ENCODE measurements at regions not wholly inside any gene's neighbourhood (a gene's known extent, or its start where the extent isn't known, plus 50 kb on each side); places are given as distances from the start of the nearest gene placed in this dataset.

DNA sequence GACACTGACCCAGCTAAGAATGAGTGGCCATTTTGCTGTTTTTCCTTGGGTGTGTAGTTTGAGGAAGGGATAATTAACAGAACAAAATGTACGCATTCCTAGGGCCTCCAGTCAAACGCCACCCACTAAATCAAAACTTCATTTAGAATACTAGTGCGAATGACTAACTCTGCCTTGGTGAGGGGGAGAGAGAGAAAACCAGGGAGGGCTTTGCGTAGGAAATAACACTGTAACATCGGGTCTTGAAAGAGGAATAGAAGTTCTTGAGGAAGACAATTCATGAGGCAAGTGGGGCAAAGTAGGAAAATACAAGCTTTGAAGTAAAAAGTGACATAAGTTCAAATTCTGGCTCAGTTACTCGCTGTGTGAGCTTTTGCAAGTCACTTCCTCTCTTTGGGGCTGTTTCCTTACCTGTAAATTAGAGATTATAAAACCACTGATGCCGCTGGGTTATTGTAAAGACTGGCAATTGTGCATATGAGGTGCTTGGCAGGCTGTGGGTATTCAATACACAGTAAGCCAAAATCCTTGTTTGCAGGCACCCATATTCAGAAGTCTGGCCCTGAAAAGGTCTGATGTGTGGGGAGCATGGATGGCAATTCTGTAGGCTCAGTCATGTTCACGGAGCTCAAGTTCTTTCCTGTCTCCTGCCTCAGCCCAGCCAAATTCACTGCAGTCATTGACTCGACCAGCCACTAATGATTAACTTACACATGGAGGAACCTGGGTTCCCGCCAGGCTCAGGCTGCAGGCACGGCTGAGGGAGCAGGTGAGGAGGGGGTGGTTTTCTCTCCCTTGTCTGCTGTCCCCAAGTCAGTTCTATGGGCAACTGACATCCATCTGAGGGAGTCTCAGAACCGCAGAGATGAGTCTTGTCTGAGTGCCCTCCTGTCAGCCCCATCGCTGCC, 140.3 kb upstream of the CSF3R start:
- ChIA-PET CTCF (ENCODE audit: partially characterized antibody) (interaction anchor here (1.0 to 25.9 kb wide), 5 partner anchors 12 to 105 kb away, joined by 3 to 303 read pairs (median 5); no protein-coding TSS in a partner anchor), POLR2A (ENCODE audit: partially characterized antibody) (interaction anchor here (1.4 kb wide), 1 partner anchor 16 kb away, joined by 4 read pairs; no protein-coding TSS in a partner anchor)
- DNase-seq (ENCODE audit: low read depth in 1 of 2, low spot score in 2 of 2) (no peak), FAIRE-seq (no peak)
- Histone ChIP-seq H3K4ac (replicated peaks; ENCODE audit: insufficient read length, low read depth, low read length) (no peak overlapping the region), H2BK15ac (ENCODE audit: low read length) (0 out of 2 replicates have a peak overlapping the region, but pooled peaks have one; percentile 5), H3K18ac (ENCODE audit: extremely low read depth, low read length) (no peak overlapping the region), H4K5ac (ENCODE audit: insufficient read length, low read depth, low read length) (no peak overlapping the region), H3K9ac (replicated peaks in 1 of 4; ENCODE audit: extremely low read depth in 1 of 4, low read depth in 3 of 4, low read length in 3 of 4) (no peak overlapping the region), H2AFZ (ENCODE audit: low read length) (no peak overlapping the region), H2BK20ac (ENCODE audit: low read length) (no peak overlapping the region), H3K27me3 (replicated peaks in 1 of 4; ENCODE audit: control insufficient read depth in 3 of 4, extremely low read depth in 1 of 4, insufficient read depth in 3 of 4, low read length in 3 of 4) (0 out of 7 replicates have a peak, but pooled peaks cover 0 to 2% (median 0%) of the 10 kb centered on the region in 4 experiments), H4K20me1 (replicated peaks in 1 of 2; ENCODE audit: control insufficient read depth in 1 of 2, insufficient read depth in 2 of 2, low read length in 2 of 2) (no peaks in the 10 kb centered on the region), H3K79me1 (ENCODE audit: low read depth, low read length) (no peaks in the 10 kb centered on the region), H2BK5ac (ENCODE audit: low read depth, low read length) (no peak overlapping the region), H3K23me2 (ENCODE audit: low read depth, low read length) (no peaks in the 10 kb centered on the region; the same call in 1 of the 2 replicates), H3K56ac (replicated peaks; ENCODE audit: insufficient read length, low read depth, low read length) (no peak overlapping the region), H2AK5ac (ENCODE audit: low read depth, low read length) (no peak overlapping the region), H3K9me3 (ENCODE audit: insufficient read depth in 2 of 2, low read depth in 1 of 2, low read length in 1 of 2) (peaks cover 11 to 14% of the 10 kb centered on the region in 2 experiments), H3K4me2 (ENCODE audit: insufficient read depth in 1 of 2, low read depth in 2 of 2, low read length in 2 of 2) (no peak overlapping the region), H3K79me2 (ENCODE audit: control insufficient read depth in 1 of 2, insufficient read depth in 2 of 2, low read length in 2 of 2) (no peaks in the 10 kb centered on the region), H3K36me3 (ENCODE audit: control insufficient read depth in 2 of 4, insufficient read depth in 4 of 4, low read length in 3 of 4) (no peaks in the 10 kb centered on the region), H3K4me3 (ENCODE audit: extremely low read depth in 1 of 4, insufficient read depth in 2 of 4, low read depth in 3 of 4, low read length in 4 of 4) (no peak overlapping the region), H4K91ac (replicated peaks; ENCODE audit: insufficient read length, low read length) (no peak overlapping the region), H3K14ac (ENCODE audit: insufficient read length) (no peak overlapping the region), H4K8ac (ENCODE audit: extremely low read depth, insufficient read depth, low read length) (no peak overlapping the region), H3K4me1 (replicated peaks in 1 of 4; ENCODE audit: control insufficient read depth in 3 of 4, insufficient read depth in 4 of 4, low read length in 3 of 4) (peaks cover 0 to 7% (median 6%) of the 10 kb centered on the region in 4 experiments; a peak in 6 of 7 replicates), H2BK120ac (replicated peaks; ENCODE audit: low read depth, low read length) (no peak overlapping the region), H3K23ac (ENCODE audit: insufficient read length) (no peak overlapping the region), H3K27ac (ENCODE audit: low read depth, low read length) (no peak overlapping the region), H2BK12ac (ENCODE audit: low read depth, low read length) (no peak overlapping the region)
- WGBS, 2 experiments (ENCODE audit: extremely low coverage in 1 of 2, insufficient coverage in 1 of 2, insufficient read length in 1 of 2, insufficient replicate concordance in 2 of 2, low coverage in 1 of 2, low lambda C conversion rate in 2 of 2, missing lambda C conversion rate in 1 of 2): 87% methylated on average over 13 of the region's 13 CpGs; no CpG with 5 or more reads in 1 of the 2 experiments
- TF ChIP-seq KDM4A (IDR thresholded peaks at IDR 0.05; ENCODE audit: low read depth, low read length, severe bottlenecking) (no peak), SUZ12 (IDR thresholded peaks at IDR 0.05; ENCODE audit: low read length) (no peak), SIN3A (conservative IDR thresholded peaks at IDR 0.05 in 1 of 2, IDR thresholded peaks at IDR 0.05 in 1 of 2; ENCODE audit: low read depth in 1 of 2, low read length in 2 of 2) (no peak), EGR1 (IDR thresholded peaks at IDR 0.05; ENCODE audit: borderline replicate concordance, low read depth, low read length) (no peak), CTBP2 (IDR thresholded peaks at IDR 0.05; ENCODE audit: borderline replicate concordance, insufficient read depth, insufficient read length, low read length) (no peak), TEAD4 (IDR thresholded peaks at IDR 0.05; ENCODE audit: low read depth, low read length) (no peak), RXRA (IDR thresholded peaks at IDR 0.05; ENCODE audit: insufficient read depth, low read depth, low read length) (no peak), CTCF (IDR thresholded peaks at IDR 0.05; ENCODE audit: control extremely low read depth in 1 of 3, insufficient read depth in 1 of 3, low read depth in 1 of 3, low read length in 3 of 3) (no peak)

All from H1 (cell line).